ENCODE measurements at regions not wholly inside any gene's neighbourhood (a gene's known extent, or its start where the extent isn't known, plus 50 kb on each side); places are given as distances from the start of the nearest gene placed in this dataset.

DNA sequence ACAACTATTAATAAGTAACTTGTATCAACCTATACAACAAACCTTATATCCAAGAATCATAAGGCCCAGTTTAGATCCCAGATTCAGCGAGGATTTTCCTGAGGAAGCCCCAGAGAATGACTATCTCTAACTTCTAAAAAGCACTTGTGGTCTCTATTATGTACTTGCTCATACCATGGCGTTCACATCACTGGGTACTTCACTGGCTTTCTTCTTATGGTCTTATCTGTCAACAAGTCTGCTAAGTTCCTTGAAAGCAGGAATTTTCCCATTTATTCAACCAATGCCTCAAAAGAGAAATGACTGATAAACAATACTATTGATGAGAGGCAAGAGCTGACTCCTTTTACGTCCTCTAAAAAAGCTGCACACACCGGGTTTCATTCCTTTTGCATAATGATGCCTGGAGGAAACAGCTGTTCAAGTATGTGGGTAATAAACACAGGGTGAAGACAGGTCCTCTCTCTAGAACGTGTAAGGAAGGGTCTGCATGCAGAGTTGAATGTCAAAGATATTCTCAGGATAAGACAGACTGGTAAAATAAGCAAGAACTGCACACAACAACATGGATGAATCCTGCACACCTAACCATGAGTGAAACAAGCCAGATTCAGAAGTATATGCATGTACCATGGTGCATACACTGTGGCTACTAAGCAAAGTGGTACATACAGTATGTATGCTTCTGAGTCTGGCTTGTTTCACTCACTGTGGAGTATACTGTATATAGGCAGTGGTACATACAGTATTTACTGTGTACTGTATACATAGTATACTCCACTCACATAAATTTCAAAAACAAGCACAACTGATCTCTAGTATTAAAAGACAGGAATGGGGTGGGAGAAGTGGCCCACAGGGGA, 408.7 kb downstream of the SHQ1 start:
- no peak for DNase-seq (ENCODE audit: low read depth in 4 of 4, low spot score in 1 of 4)

DNA sequence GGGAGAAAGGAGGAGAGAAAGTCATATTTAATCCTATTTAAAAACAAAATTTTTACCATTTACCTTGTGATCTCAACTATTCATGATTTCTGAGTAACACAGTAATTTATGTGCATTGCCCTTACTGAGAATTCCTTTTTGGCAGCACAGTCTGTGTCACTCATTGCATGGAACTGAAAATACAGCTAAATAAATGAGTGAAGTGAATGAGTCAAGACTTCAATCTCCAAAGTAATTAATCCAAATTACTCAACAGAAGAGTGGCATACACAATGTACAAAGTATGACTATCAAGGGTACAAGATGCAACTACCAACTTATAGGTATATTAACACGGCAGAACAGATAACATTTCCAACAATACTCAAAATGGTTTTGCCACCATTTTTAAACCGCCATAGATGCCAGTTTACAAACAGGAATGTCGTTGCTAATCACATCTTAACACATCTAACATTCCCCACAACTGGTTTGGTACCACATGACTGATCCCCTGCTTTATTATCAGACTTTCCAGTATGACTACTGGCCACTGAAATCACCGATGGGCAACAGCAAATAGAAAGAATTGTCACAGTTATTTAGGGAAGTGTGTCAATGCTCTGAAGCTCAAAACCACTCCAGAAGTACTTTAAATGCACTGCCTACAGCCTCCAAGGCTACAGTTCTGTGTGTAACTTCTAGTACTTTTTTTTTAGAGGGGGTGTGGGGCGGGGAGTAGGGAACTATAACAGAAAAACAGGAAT, 410.4 kb downstream of the SHQ1 start:
- DNase-seq (ENCODE audit: low read depth in 4 of 4, low spot score in 1 of 4) = no peak

DNA sequence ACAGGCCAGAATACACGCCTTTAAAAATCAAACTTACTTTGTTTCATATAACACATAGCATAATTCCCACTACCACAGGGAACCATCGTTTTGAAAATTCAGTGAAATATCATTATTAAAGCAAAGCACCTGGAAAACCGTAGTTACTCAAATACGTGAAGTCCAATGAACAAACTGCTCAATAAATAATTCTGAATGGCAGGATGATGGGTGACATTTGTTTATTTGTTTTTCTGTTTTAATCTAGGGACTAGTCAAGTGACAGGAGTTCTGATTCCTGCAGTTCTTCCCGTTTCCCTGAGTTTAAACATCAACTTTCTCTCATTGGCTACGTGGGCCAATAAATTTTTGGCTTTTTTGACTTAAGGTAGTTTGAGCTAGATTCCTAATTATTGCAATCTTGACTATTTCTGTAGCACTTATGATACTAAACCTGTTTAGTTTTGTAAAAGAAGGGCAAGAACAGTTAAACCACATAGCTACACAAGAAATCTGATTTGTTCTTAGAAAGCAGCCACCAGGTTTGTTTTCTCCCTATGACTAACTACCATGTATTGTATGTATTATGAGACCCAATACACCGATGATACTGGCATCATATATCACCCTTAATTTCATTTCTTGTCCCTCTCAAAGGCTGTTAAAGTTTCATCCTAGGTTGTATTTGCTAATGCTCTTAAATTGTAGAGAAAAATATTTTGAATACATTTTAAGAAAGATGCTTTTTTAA, 411.2 kb downstream of the SHQ1 start:
- DNase-seq (ENCODE audit: low read depth in 4 of 4, low spot score in 1 of 4) = no peak

DNA sequence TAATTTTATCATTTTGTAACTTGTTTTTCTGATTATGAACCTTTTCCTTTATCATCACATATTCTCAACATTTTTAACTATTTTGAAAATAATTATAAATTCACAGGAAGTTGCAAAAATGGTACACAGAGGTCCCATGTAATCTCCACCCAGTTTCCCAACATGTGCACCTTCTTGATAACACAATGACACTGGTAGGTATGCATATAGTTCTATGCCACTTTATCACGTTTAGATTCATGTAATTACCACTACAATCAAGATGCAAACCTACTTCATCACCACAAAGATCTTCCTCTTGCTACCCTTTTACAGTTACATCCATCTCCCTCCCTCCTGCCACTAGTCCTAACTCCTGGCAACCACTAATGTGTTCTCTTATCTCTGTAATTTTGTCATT, 413.9 kb downstream of the SHQ1 start:
- no peak for DNase-seq (ENCODE audit: low read depth in 4 of 4, low spot score in 1 of 4)

DNA sequence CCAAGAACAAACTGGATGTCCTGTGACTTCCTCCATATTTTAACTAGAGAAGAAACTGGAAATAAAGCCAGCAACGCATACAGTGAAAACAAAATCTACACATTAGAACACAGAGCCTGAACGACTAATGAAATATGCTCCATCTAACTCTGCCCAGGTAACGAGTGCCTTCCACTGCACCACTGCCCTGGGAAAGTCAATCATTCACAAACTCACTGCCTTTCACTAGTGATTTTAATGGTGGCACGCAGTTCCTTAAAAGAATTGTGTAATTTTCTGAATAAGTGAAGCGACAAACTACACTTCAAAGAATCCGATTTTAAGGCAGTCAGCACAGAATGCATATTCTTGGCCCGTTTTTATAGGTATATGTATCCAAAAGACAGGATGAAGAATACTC, 416.0 kb downstream of the SHQ1 start:
- DNase-seq (ENCODE audit: low read depth in 4 of 4, low spot score in 1 of 4) = no peak

DNA sequence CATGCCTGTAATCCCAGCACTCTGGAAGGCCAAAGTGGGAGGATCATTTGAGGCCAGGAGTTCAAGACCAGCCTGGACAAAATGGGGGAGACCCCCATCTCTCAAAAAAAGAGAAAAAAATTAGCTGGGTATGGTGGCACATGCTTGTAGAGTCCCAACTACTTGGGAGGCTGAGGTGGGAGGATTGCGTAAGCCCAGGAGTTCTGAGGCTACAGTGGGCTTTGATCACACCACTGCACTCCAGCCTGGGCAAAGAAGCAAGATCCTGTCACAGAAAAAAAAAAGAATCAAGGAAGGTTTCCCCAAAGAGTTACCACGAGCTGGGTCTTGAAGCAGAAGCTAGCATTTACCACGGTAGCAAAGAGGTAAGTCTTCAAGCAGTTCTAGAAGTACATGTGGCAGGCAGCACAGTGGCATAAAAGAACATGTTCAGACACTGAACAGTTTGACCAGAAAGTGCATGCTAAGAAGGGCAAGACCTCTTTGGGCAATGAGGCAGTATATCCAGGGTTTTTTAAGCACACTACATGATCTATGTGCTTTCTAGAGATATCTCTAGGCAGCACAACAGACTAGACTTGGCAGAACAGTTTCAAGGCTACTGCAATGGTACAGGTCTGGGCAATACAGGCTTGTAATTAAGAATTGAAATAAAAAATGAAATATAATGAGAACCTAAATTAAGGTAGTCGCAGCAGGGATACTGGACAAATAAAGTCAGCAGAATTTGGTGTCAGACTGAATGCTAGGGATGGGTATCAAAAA, 418.5 kb downstream of the SHQ1 start:
- no peak for DNase-seq (ENCODE audit: low read depth in 4 of 4, low spot score in 1 of 4)

DNA sequence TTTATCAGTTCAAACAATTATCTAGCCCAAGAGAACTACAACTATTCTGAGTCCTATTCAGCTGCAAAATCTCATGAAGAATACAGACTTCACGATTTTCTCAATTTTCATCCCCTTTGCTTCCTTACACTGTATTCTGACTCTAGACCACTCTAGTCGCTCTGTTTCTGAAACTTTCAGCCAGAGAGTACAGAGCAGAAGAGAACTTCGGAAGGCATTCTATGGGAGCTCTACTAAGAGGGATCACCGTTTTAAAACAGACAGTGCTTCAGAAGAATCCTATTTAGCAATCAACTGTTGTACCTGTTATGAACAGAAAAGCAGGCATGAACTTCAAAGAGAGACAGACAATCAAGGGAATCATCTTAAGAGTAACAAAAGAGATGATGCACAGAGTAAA, 419.4 kb downstream of the SHQ1 start:
- DNase-seq (ENCODE audit: low read depth in 4 of 4, low spot score in 1 of 4) = no peak

DNA sequence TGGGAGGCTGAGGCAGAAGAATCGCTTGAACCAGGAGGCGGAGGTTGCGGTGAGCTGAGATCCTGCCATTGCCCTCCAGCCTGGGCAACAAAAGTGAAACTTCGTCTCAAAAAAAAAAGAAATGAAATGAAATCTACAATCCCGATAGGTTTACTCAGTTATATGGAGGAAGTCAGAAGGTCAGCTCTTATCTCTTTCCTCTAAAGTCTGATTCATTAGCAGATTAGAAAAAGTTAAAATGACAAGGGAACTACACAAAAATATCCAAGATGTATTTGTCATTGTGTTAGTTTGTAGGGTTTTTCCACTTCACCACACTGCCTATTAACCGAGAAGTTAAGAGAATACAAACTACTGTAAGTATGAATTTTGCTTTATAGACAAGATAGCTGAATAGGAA, 420.6 kb downstream of the SHQ1 start:
- no peak for DNase-seq (ENCODE audit: low read depth in 4 of 4, low spot score in 1 of 4)

DNA sequence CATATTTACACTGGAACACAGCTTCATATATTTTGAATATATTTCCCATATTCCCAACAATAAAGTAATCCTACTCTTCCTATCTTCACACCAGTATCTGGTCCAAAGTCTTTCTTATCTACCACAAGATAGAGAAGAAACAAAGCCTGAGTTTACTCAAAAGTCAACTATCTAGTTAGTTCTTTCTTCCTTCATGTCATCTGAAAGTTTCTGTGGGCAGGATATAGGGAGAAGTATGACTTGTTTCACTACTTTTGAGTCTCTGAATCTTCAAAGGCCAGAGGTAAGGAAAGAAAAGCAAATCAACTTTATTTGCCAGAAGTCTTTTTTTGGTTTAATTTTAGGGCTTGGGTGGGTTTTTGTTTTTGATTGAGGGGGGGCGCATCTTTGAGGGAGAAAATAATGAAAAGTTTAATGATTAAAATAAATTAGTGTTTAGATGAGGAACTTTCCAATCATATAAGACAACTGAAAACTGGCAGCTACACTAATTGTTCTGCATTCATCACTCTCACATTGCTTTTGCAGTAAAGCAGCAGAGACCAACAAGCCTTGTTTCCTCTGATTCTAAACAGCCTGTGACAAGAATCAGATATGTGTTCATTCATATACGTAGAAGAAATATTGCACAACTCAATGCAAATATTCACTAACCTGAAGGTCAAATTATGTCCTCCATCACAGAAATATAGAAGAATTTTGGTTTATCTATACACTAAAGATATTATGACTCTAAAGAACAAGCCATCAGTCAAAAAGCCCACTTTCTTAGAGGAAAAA, 421.4 kb downstream of the SHQ1 start:
- no peak for DNase-seq (ENCODE audit: low read depth in 4 of 4, low spot score in 1 of 4)

DNA sequence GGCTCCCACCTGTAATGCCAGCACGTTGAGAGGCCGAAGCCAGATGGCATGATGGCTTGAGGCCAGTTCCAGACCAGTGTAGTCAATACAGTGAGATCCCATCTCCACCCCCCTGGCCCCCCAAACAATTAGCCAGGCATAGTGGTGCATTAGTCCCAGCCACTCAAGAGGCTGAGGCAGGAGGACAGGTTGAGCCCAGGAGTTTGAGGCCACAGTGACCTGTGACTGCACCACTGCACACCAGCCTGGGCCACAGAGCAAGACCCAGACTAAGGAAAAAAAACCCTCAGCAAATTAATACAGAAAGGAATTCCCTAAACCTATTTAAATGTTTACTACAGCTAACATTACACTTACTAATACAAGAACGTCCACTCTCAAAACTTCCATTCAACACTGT, 424.6 kb downstream of the SHQ1 start:
- no peak for DNase-seq (ENCODE audit: low read depth in 4 of 4, low spot score in 1 of 4)

DNA sequence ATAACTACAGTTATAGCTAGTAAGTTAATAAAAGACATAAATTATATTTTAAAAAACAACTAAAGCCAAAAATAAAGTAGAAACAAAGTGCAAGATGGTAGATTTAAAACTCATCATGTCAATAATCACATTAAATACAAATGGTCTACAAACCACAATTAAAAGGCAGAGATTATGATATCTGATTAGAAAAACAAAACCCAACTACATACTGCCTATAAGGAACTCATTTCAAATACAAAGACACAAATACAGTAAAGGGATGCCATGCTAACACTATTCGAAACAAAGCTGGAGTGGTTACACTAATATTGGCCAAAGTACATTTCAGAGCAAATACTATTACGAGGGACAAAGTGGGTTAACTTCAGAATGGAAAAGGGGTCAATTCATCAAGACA, 426.5 kb downstream of the SHQ1 start:
- no peak for DNase-seq (ENCODE audit: low read depth in 4 of 4, low spot score in 1 of 4)

DNA sequence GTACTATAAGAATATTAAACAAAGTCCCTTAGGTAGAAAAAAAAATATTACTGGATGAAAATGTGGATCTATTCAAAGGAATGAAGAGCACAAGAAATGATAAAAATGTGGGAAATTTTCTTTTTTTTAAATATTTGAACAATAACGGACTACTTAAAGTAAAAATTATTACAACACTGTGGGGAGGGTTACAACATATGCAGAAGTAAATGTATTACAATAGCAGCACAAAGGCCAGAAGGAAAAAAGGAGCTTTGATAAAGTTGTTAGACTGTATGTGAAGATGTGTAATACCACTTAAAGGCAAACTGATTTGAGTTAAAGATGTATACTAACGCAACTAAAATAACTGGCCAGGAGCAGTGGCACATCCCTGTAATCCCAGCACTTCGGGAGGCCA, 427.1 kb downstream of the SHQ1 start:
- DNase-seq (ENCODE audit: low read depth in 4 of 4, low spot score in 1 of 4) = no peak

DNA sequence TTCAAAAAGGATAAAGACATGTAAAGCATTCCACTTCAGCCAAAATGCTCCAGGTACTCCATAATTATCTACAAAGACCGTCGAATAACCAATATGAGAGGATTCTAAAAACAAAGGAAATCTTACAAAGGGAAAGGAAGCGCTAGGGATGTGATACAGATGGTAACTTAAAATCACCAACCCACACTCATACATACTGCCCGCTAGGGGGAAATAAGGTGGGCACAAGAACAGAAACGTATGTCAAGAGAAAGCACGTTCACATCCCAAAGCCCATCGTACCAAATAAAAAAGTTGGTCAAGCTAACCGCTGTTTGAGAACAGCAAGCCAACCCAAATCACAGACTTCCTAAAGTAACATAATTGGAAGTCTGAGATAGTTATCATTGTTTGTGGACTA, 429.4 kb downstream of the SHQ1 start:
- DNase-seq (ENCODE audit: low read depth in 4 of 4, low spot score in 1 of 4) = no peak

DNA sequence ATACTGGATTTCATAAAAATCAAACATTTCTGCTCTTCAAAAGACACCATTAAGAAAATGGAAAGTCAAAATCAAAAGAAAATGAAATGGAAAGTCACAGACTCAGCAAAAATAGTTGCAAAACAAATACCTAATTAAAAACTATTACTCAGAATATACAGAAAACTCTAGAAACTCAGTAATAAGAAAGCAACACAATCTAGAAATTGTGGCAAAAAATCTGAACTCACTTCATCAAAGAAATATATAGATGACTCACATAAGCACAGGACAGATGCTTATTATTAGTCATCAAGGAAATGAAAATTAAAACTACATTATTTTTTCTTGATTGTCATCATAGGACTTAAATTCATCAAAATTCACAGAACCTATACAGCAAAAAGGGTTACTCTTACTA, 430.0 kb downstream of the SHQ1 start:
- DNase-seq (ENCODE audit: low read depth in 4 of 4, low spot score in 1 of 4) = no peak

DNA sequence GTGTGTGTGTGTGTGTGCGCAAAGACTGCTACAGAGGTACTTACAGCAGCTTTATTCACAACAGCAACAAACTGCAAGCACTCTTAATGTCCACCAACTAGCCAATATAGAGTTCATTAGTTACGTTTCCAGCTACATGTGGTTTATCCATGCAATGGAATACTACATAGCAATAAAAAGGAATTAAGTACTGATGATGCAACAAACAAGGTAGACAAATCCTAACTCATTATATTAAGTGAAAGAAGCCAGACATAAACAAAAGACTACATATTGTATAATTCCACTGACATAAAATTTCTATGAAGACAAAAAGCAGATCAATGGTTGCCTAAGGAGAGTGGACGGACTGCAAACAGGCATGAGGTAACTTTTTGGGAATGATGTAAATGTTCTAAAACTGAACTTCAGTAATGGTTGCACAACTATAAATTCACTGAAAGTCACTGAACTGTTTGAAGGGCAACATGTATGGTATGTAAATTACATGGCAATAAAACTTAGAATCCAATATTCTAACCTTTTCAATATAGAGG, 433.7 kb downstream of the SHQ1 start:
- no peak for DNase-seq (ENCODE audit: low read depth in 4 of 4, low spot score in 1 of 4)

DNA sequence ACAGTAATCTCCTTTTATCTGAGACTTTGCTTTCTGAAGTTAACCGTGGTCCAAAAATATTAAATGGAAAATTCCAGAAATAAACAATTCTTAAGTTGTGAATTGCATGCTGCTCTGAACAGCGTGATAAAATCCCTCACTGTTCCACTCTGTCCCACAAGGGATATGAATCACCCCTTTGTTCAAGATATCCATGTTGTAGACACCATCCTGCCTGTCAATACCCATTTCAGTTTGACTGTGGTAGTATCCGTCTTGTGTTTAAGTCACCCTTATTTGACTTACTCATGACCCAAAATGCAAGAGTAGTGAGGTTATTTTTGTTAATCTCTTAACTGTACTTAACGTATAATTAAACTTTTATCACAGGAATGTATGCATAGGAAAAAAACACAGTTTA, 435.0 kb downstream of the SHQ1 start:
- no peak for DNase-seq (ENCODE audit: low read depth in 4 of 4, low spot score in 1 of 4)

DNA sequence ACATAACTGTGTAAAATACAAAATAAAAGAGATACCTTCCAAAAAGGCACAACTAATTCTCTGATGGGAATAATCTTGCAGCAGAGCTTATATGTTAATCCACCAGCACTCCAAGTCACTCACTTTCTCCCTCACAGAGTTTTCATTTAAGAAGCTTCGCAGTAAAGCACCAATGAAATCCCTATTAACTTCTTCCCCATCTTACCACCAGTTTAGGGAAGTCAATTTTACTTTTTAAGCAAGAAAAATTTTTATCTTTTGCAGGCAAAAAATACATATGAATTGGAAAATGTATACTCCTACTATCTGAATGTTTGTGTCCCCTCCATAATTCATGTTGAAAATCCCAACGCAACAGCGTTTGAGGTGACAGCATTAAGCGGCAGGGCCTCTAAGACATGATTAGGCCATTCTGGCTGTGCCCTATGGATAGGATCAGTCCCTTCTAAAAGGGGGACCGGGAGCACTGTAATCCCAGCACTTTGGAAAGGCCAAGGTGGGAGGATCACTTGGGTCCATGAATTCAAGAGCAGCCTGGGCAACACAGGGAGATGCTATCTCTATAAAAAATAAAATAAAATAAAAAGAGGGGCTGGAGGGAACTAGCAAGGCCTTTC, 435.8 kb downstream of the SHQ1 start:
- no peak for DNase-seq (ENCODE audit: low read depth in 4 of 4, low spot score in 1 of 4)

DNA sequence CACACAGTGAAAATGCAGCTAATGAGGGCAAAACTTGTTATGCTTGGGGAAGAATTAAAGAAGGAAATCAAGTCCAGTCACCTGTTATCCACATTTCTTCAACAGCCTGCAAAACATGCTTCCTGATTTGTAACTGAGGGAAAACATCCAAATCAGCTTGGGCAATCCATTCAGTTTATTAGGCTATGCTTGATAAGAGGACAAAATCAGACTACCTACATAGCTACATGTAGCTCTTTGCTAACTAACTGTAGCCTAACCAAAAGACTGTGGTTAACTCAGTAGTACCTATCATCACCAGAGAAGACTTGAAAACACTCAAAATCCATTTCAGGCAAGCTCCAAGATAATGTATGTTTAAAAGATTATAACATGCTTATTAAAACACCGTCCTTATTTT, 436.4 kb downstream of the SHQ1 start:
- no peak for DNase-seq (ENCODE audit: low read depth in 4 of 4, low spot score in 1 of 4)

DNA sequence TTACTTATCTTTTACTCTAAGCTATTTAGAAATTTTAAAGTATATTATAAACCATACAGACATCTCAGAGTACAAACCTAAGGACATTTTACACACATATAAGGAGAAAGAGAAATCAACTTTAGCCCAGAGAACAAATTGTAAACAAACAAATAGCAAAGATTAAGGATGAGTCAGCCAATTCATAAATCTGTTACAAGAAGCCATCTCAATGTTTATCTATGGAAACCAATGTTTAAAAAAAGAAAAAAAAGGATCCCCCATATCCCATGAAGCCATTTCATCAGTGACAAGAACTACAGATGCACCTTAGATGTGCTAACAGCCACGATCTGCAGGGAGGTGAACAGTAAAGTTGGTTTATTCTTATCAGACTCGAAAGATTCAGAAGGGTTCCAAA, 437.1 kb downstream of the SHQ1 start:
- no peak for DNase-seq (ENCODE audit: low read depth in 4 of 4, low spot score in 1 of 4)
